T-cell (primary cell): ENCODE measurements at regions not wholly inside any gene's neighbourhood (a gene's known extent, or its start where the extent isn't known, plus 50 kb on each side); places are given as distances from the start of the nearest gene placed in this dataset.

Source experiments
- ATAC-seq, 4 experiments: fragments of 200-7000 bp in 3 of 4; fragments of 150-1000 bp in 1 of 4; cut with Tn5 transposase; replicated peaks in 1 of 4; 1 replicate in 3 of 4; 2 replicates in 1 of 4; pipeline ENCODE4 v1.10.0; 2021; ENCODE audit warnings: moderate library complexity in 3 of 4, mild to moderate bottlenecking in 2 of 4, moderate number of reproducible peaks in 1 of 4
- CTCF ChIA-PET, 2 donors: fragments of 300-600 bp; sonication (Branson Sonifier 250); formaldehyde crosslinking; loops; one replicate each; lab custom pipeline; 2022; ENCODE audit warnings: antibody characterized with exemption in 2 of 2; lab: Charles Lee
- POLR2A ChIA-PET, 2 donors: fragments of 300-600 bp; sonication (Branson Sonifier 250); formaldehyde crosslinking; loops; one replicate each; lab custom pipeline; 2022; ENCODE audit warnings: antibody characterized with exemption in 2 of 2; lab: Charles Lee
- DNase-seq, 35 experiments: peaks; one replicate each; pipeline versions ENCODE4 v3.0.0 to v3.0.0-alpha.2; 2013 to 2023
- H3K27ac ChIP-seq: one replicate; pipeline ENCODE4 v1.5.1; 2013; ENCODE audit warnings: low read length
- H3K27me3 ChIP-seq, 2 experiments: replicated peaks in 1 of 2; 1 replicate in 1 of 2; 2 replicates in 1 of 2; pipeline versions ENCODE4 v1.6.1 to v1.7.0; 2013; ENCODE audit warnings: low read length in 1 of 2, mixed read lengths in 1 of 2; ENCODE audit not compliant: control insufficient read depth in 2 of 2, insufficient read depth in 2 of 2; ENCODE audit errors: extremely low read depth in 1 of 2
- H3K36me3 ChIP-seq, 2 donors: 1 replicate in 1 of 2; 2 replicates in 1 of 2; pipeline versions ENCODE4 v1.6.1 to v1.7.0; 2013; ENCODE audit warnings: low read length in 1 of 2; ENCODE audit not compliant: control insufficient read depth in 2 of 2, insufficient read depth in 1 of 2; ENCODE audit errors: extremely low read depth in 1 of 2
- H3K4me1 ChIP-seq, 2 experiments: 1 replicate in 1 of 2; 2 replicates in 1 of 2; pipeline versions ENCODE4 v1.6.1 to v1.7.0; 2013; ENCODE audit warnings: low read length in 2 of 2, mixed read lengths in 1 of 2; ENCODE audit not compliant: insufficient read depth in 2 of 2, control insufficient read depth in 1 of 2; ENCODE audit errors: extremely low read depth in 1 of 2
- H3K4me3 ChIP-seq, 2 donors: 1 replicate in 1 of 2; 2 replicates in 1 of 2; pipeline versions ENCODE4 v1.5.1 to v1.7.0; 2013; ENCODE audit warnings: mild to moderate bottlenecking in 2 of 2, low read length in 1 of 2, moderate library complexity in 1 of 2; ENCODE audit not compliant: control insufficient read depth in 1 of 2; ENCODE audit errors: extremely low read depth in 1 of 2
- H3K9me3 ChIP-seq: 2 replicates; pipeline ENCODE4 v1.7.0; 2013
- H3K27ac Mint-ChIP-seq, 2 donors: one replicate each; pipeline ENCODE4 v1.8.0; 2020 to 2021; ENCODE audit warnings: mild to moderate bottlenecking in 2 of 2, mixed read lengths in 2 of 2
- H3K27me3 Mint-ChIP-seq, 2 donors: one replicate each; pipeline ENCODE4 v1.8.0; 2021 to 2022; ENCODE audit warnings: mixed read lengths in 2 of 2
- H3K36me3 Mint-ChIP-seq: one replicate; pipeline ENCODE4 v1.8.0; 2021; ENCODE audit warnings: mixed read lengths
- H3K4me1 Mint-ChIP-seq, 3 donors: one replicate each; pipeline ENCODE4 v1.8.0; 2020 to 2022; ENCODE audit warnings: mixed read lengths in 3 of 3, mild to moderate bottlenecking in 1 of 3
- H3K4me3 Mint-ChIP-seq, 3 donors: one replicate each; pipeline ENCODE4 v1.8.0; 2020 to 2022; ENCODE audit warnings: mild to moderate bottlenecking in 3 of 3, mixed read lengths in 3 of 3, moderate library complexity in 3 of 3
- H3K9me3 Mint-ChIP-seq, 3 donors: one replicate each; pipeline ENCODE4 v1.8.0; 2020 to 2022; ENCODE audit warnings: mixed read lengths in 3 of 3
- WGBS: methylation state at CpG from one replicate; pipeline ENCODE4 v1.1.5; 2013; ENCODE audit warnings: missing lambda C conversion rate; ENCODE audit not compliant: insufficient coverage; 5-methylcytosine and 5-hydroxymethylcytosine counted together

DNA sequence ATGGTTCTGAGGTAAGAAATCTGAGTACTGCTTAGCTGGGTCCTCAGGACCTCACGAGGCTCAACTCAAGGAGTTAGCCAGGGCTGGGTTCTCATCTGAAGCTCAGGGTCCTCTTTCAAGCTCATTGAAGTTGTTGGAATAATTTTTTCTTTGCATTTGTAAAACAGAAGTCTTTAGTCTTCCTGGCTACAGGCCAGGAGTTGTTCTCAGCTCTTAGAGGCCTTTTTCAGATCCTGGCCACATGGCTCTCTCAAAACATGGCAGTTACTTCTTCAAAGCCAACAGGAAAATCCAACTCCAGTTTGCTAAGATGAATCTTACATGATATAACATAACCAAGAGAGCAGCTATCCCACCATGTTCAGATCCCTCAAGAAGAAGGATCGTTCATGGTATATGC, 92.3 kb upstream of the CHODL start:
- Mint-ChIP-seq H3K4me3 (no peak overlapping the region), H3K36me3 (no peaks in the 10 kb centered on the region), H3K27me3 (no peaks in the 10 kb centered on the region), H3K9me3 (peaks cover 0 to under 1% (median 0%) of the 10 kb centered on the region in 3 donors), H3K4me1 (peaks cover 0 to 43% (median 27%) of the 10 kb centered on the region in 3 donors), H3K27ac (no peak overlapping the region)
- no peak for DNase-seq
- Histone ChIP-seq H3K9me3 (no peaks in the 10 kb centered on the region), H3K4me1 (peaks cover 0 to 2% of the 10 kb centered on the region in 2 experiments), H3K27me3 (no peaks in the 10 kb centered on the region), H3K36me3 (no peaks in the 10 kb centered on the region), H3K4me3 (no peak overlapping the region), H3K27ac (no peak overlapping the region)
- CTCF ChIA-PET, result no interaction called here
- ATAC-seq, result no peak
- no CpG with 5 or more reads among the region's 2 CpGs for WGBS
- POLR2A ChIA-PET, result no interaction called here

GRCh38 chr21:18151046-18151445, 93.6 kb upstream of the CHODL start:
- Histone ChIP-seq H3K27ac (no peak overlapping the region), H3K27me3 (no peaks in the 10 kb centered on the region), H3K36me3 (no peaks in the 10 kb centered on the region), H3K4me1 (peaks cover 0 to 2% of the 10 kb centered on the region in 2 experiments), H3K9me3 (no peaks in the 10 kb centered on the region), H3K4me3 (no peak overlapping the region)
- ChIA-PET POLR2A (no interaction called here), CTCF (no interaction called here)
- DNase-seq (no peak), ATAC-seq (no peak)
- peaks cover 0 to 5% (median 3%) of the 10 kb centered on the region in 3 donors for H3K9me3 Mint-ChIP-seq
- H3K27ac Mint-ChIP-seq, result no peak overlapping the region
- H3K4me1 Mint-ChIP-seq, result peaks cover 0 to 35% (median 22%) of the 10 kb centered on the region in 3 donors
- H3K4me3 Mint-ChIP-seq, result no peak overlapping the region
- no peaks in the 10 kb centered on the region for H3K27me3 Mint-ChIP-seq
- H3K36me3 Mint-ChIP-seq, result no peaks in the 10 kb centered on the region
- WGBS, result 100% methylated on average over 2 of the region's 5 CpGs

DNA sequence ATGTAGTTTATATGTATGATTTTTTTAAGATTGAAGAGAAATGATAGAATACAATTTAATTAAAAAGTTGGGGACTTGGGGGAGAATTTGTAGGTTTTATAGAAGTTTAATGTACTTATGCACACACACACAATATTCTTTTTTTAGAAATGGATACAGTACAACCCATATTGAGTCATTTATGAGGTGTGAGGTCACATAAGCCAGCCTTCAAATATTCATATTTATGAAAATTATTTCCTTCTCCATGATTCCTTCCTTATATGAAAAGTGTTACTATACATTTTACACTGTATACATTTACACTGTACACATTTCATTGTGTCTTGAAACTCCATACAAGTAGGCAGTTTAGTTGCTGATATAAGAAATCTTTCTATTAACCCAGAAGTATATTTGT, 96.2 kb upstream of the CHODL start:
- H3K27me3 Mint-ChIP-seq, result no peaks in the 10 kb centered on the region
- no peak overlapping the region for H3K27ac Mint-ChIP-seq
- no peak overlapping the region for H3K4me3 Mint-ChIP-seq
- H3K4me1 Mint-ChIP-seq, result peaks cover 0 to 15% (median 5%) of the 10 kb centered on the region in 3 donors
- ChIA-PET CTCF (interaction anchor here in 1 of 2 donors (0.7 kb wide), 1 partner anchor 206 kb away, joined by 4 read pairs; no protein-coding TSS in a partner anchor), POLR2A (no interaction called here)
- Histone ChIP-seq H3K36me3 (no peaks in the 10 kb centered on the region), H3K4me3 (no peak overlapping the region), H3K4me1 (no peaks in the 10 kb centered on the region), H3K9me3 (no peaks in the 10 kb centered on the region), H3K27ac (no peak overlapping the region), H3K27me3 (no peaks in the 10 kb centered on the region)
- H3K9me3 Mint-ChIP-seq, result peaks cover 0 to 5% (median 3%) of the 10 kb centered on the region in 3 donors
- no peaks in the 10 kb centered on the region for H3K36me3 Mint-ChIP-seq
- no peak for ATAC-seq
- DNase-seq, result no peak

DNA sequence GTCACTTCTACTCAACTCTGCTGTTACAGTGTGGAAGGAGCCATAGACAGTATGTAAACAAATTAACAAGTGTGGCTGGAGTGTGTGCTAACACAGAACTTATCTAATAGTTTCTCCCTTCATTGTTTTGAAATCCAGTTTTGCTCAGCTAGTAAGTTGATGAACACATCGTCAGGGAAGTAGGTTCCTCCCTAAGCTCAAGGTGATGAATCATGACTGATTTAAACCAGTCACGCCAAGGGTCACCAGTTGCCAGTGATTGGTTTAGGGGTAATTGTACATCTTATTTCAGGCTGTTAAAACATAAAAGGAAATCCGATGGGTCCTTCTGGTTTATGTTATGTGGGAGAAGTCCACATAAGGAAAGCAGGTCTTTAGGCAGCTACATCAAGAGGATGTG, 97.0 kb upstream of the CHODL start:
- H3K27ac Mint-ChIP-seq, result no peak overlapping the region
- ChIA-PET CTCF (no interaction called here), POLR2A (no interaction called here)
- H3K4me3 ChIP-seq, result no peak overlapping the region
- no peak overlapping the region for H3K4me3 Mint-ChIP-seq
- no CpG with 5 or more reads among the region's 3 CpGs for WGBS
- ATAC-seq, result no peak
- H3K27ac ChIP-seq, result no peak overlapping the region
- DNase-seq, result no peak
- no peaks in the 10 kb centered on the region for H3K9me3 ChIP-seq
- no peaks in the 10 kb centered on the region for H3K27me3 Mint-ChIP-seq
- H3K4me1 Mint-ChIP-seq, result peaks cover 0 to 7% (median 0%) of the 10 kb centered on the region in 3 donors
- H3K36me3 Mint-ChIP-seq, result no peaks in the 10 kb centered on the region
- no peaks in the 10 kb centered on the region for H3K36me3 ChIP-seq
- H3K27me3 ChIP-seq, result no peaks in the 10 kb centered on the region
- no peaks in the 10 kb centered on the region for H3K4me1 ChIP-seq
- H3K9me3 Mint-ChIP-seq, result peaks cover 0 to 5% (median 3%) of the 10 kb centered on the region in 3 donors

GRCh38 chr21:18146820-18147219, 97.8 kb upstream of the CHODL start:
- Histone ChIP-seq H3K27me3 (no peaks in the 10 kb centered on the region), H3K36me3 (no peaks in the 10 kb centered on the region), H3K9me3 (no peaks in the 10 kb centered on the region), H3K4me1 (no peaks in the 10 kb centered on the region), H3K27ac (no peak overlapping the region), H3K4me3 (no peak overlapping the region)
- no peaks in the 10 kb centered on the region for H3K36me3 Mint-ChIP-seq
- peaks cover 0 to 3% (median 0%) of the 10 kb centered on the region in 3 donors for H3K4me1 Mint-ChIP-seq
- H3K9me3 Mint-ChIP-seq, result peaks cover 0 to 5% (median 3%) of the 10 kb centered on the region in 3 donors
- no peak overlapping the region for H3K4me3 Mint-ChIP-seq
- POLR2A ChIA-PET, result no interaction called here
- no peak overlapping the region for H3K27ac Mint-ChIP-seq
- H3K27me3 Mint-ChIP-seq, result no peaks in the 10 kb centered on the region
- CTCF ChIA-PET, result interaction anchor here in 1 of 2 donors (0.9 kb wide), 1 partner anchor 61 kb away, joined by 3 read pairs; no protein-coding TSS in a partner anchor
- ATAC-seq (no peak), DNase-seq (no peak)

DNA sequence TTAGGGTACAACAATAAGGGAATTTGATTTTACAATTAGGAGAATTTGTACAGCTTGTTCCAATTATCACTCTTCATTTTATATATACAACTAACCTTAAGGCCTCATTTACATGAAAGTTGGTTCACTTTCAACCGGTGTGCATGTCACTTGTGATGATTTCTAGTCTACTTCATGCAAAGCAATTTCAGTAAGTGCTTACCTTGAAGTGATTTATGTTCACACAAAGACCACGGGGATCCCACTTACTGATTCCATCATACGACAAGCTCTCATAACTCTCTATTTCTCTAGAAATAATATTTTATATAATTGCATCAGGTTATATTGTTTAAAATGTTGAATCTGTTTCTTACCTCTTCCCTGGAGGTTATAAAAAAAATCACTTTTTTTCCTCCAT, 100.3 kb upstream of the CHODL start:
- H3K27ac Mint-ChIP-seq, result no peak overlapping the region
- WGBS, result 75% methylated on average over 1 of the region's 3 CpGs
- H3K27me3 ChIP-seq, result no peaks in the 10 kb centered on the region

DNA sequence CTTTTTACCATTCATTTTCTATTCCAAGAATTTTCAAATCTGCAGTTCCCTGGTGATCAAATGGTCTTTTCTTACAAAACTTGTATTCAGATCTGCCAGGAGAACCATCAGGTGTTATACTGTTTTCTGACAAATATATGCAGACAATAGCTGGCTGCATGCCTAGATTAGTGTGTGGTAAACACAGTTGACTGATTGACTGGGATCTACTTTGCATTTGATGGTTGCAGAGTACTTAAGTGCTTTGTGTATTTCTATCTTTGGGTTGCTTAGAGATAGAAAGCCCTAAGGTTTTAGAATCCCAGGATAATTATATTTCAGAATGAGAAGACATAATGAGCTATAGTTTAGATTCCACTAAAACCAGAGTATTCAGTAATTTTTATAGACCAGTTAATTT, 102.0 kb upstream of the CHODL start:
- Mint-ChIP-seq H3K27ac (no peak overlapping the region), H3K9me3 (peaks cover 0 to 7% (median 5%) of the 10 kb centered on the region in 3 donors), H3K4me3 (no peak overlapping the region), H3K36me3 (no peaks in the 10 kb centered on the region), H3K27me3 (no peaks in the 10 kb centered on the region), H3K4me1 (no peaks in the 10 kb centered on the region)
- CTCF ChIA-PET, result no interaction called here
- H3K4me3 ChIP-seq, result no peak overlapping the region
- POLR2A ChIA-PET, result no interaction called here
- DNase-seq (no peak), ATAC-seq (no peak)
- H3K4me1 ChIP-seq, result no peaks in the 10 kb centered on the region
- no peaks in the 10 kb centered on the region for H3K36me3 ChIP-seq
- H3K9me3 ChIP-seq, result no peaks in the 10 kb centered on the region
- H3K27me3 ChIP-seq, result no peaks in the 10 kb centered on the region
- no peak overlapping the region for H3K27ac ChIP-seq

More for the DNA sequence above, 100.3 kb upstream of the CHODL start:
- Mint-ChIP-seq H3K9me3 (peaks cover 0 to 5% (median 3%) of the 10 kb centered on the region in 3 donors), H3K27me3 (no peaks in the 10 kb centered on the region), H3K4me1 (no peaks in the 10 kb centered on the region), H3K4me3 (no peak overlapping the region), H3K36me3 (no peaks in the 10 kb centered on the region)
- ATAC-seq (no peak), DNase-seq (no peak)
- ChIA-PET CTCF (no interaction called here), POLR2A (no interaction called here)
- H3K27ac ChIP-seq, result no peak overlapping the region
- no peaks in the 10 kb centered on the region for H3K4me1 ChIP-seq
- no peak overlapping the region for H3K4me3 ChIP-seq
- no peaks in the 10 kb centered on the region for H3K36me3 ChIP-seq
- H3K9me3 ChIP-seq, result no peaks in the 10 kb centered on the region
